Transverse colon (tissue), 4 donors: ENCODE measurements at regions not wholly inside any gene's neighbourhood (a gene's known extent, or its start where the extent isn't known, plus 50 kb on each side); places are given as distances from the start of the nearest gene placed in this dataset.

Experiments
- DNase-seq: peaks from one replicate; pipeline ENCODE4 v3.0.0-alpha.2; 2019
- H3K27ac ChIP-seq, 4 donors: fragments of 200-600 bp; sonication (generic); 2 replicates each; pipeline ENCODE4 v1.5.1; 2016 to 2018; ENCODE audit warnings: inconsistent platforms in 4 of 4
- H3K27me3 ChIP-seq: fragments of 200-600 bp; sonication (generic); 2 replicates; pipeline ENCODE4 v1.5.1; 2017; ENCODE audit warnings: inconsistent platforms
- H3K36me3 ChIP-seq, 4 donors: fragments of 200-600 bp; sonication (generic); 2 replicates each; pipeline ENCODE4 v1.5.1; 2017 to 2019; ENCODE audit warnings: inconsistent platforms in 4 of 4
- H3K4me1 ChIP-seq, 4 donors: fragments of 200-600 bp; sonication (generic); 2 replicates each; pipeline ENCODE4 v1.5.1; 2017 to 2020; ENCODE audit warnings: inconsistent platforms in 4 of 4
- H3K4me3 ChIP-seq, 4 donors: fragments of 200-600 bp; sonication (generic); 1 replicate in 1 of 4; 2 replicates in 3 of 4; pipeline versions ENCODE4 v1.5.1 to v1.6.1; 2017 to 2019; ENCODE audit warnings: inconsistent platforms in 4 of 4
- H3K9me3 ChIP-seq, 2 donors: fragments of 200-600 bp; sonication (generic); 2 replicates each; pipeline ENCODE4 v1.5.1; 2017 to 2019; ENCODE audit warnings: inconsistent platforms in 2 of 2
- CTCF ChIP-seq, 5 experiments: fragments of 200-600 bp in 3 of 5; fragments of 450-650 bp in 2 of 5; sonication (generic) in 3 of 5; IDR thresholded peaks; 1 replicate in 2 of 5; 2 replicates in 3 of 5; pipeline ENCODE4 v1.5.1; 2016 to 2017; ENCODE audit warnings: antibody characterized with exemption in 5 of 5, inconsistent platforms in 3 of 5, mild to moderate bottlenecking in 2 of 5, moderate library complexity in 1 of 5
- EP300 ChIP-seq: sonication (generic); formaldehyde crosslinking; IDR thresholded peaks from one replicate; pipeline ENCODE4 v1.6.1; 2017; ENCODE audit warnings: antibody characterized with exemption, low read depth
- POLR2A ChIP-seq: fragments of 450-650 bp; IDR thresholded peaks from one replicate; pipeline ENCODE4 v1.6.1; 2016; ENCODE audit warnings: antibody characterized with exemption, mild to moderate bottlenecking, moderate library complexity
- POLR2AphosphoS5 ChIP-seq, 3 donors: sonication (generic); formaldehyde crosslinking; IDR thresholded peaks; one replicate each; pipeline ENCODE4 v1.6.1; 2016; ENCODE audit warnings: antibody characterized with exemption in 3 of 3
- WGBS, 2 donors: methylation state at CpG; one replicate each; pipeline ENCODE4 v1.1.5; 2018; ENCODE audit warnings: low coverage in 1 of 2; 5-methylcytosine and 5-hydroxymethylcytosine counted together
- in situ Hi-C, 4 donors: fragments of 200-750 bp; cut with MboI; loops; one replicate each; pipeline versions ENCODE4 v1.15.0 to v1.15.1; 2017; ENCODE audit warnings: low sequenced_read_pairs in 3 of 4, low pct_ligation_motif_present in 1 of 4, low pct_unique_long_range_greater_than_20kb in 1 of 4
- intact Hi-C: fragments of 100-400 bp; cut with DNase I; formaldehyde crosslinking; loops from one replicate; pipeline ENCODE4 v1.15.1; 2023; ENCODE audit warnings: low total_unique reads

GRCh38 chr1:212179394-212180076 lies 105.7 kb upstream of the PPP2R5A start:
- WGBS, 2 donors = 93% methylated on average over 2 of the region's 2 CpGs; no CpG with 5 or more reads in 1 of the 2 donors

DNA sequence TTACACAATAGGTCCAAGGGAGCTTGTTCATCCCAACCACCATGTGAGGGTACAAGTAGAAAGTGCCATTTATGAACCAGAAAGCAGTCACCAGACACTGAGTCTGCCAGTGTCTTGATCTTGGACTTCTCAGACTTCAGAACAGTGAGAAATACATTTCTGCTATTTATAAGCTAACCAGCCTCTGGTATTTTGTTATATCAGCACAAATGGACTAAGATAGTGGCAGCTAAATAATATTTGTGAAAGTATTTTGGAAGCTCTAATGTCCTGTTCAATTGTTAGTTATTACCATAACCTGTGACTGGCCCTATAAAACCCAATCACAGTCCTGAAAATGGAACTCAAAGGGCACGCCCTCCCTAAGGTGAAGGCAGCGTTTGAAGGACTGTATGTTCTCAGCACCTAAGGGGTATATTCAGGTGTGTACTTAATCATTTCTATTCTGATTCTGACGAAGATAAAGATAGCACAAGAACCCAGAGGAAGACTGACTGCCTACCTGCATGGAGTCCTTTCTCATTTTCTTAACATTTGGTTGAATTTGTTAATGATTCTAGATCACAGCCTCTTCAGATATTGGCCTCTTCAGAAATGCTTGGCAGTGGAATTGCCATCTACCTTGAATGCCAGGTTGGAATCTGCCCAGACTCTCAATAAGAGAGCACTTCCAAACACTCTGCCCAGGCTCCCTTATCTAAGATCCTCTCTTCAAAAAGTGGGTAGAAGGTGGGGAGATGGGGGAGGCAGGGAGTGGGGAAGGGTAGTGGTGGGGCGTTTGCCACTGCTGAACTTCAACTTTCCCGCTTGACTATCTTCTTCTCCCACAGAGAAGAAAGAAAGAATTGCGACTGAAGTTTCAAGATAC lies 104.0 kb upstream of the PPP2R5A start:
- Histone ChIP-seq H3K36me3 (no peaks in the 10 kb centered on the region), H3K27ac (no peak overlapping the region), H3K9me3 (no peaks in the 10 kb centered on the region), H3K4me3 (no peak overlapping the region), H3K4me1 (peaks cover 0 to 7% (median 3%) of the 10 kb centered on the region in 4 donors), H3K27me3 (no peaks in the 10 kb centered on the region)
- DNase-seq = no peak
- TF ChIP-seq POLR2A = no peak
- no peak for TF ChIP-seq POLR2AphosphoS5 (IDR thresholded peaks at IDR 0.05)
- TF ChIP-seq CTCF (IDR thresholded peaks at IDR 0.05) = no peak
- TF ChIP-seq EP300 = no peak
- intact Hi-C loops = no loop called here
- WGBS, 2 donors = 91 to 92% methylated on average over 6 of the region's 6 CpGs
- in situ Hi-C loops = no loop called here

More at GRCh38 chr1:212179394-212180076, 105.7 kb upstream of the PPP2R5A start:
- Histone ChIP-seq H3K27me3 (no peaks in the 10 kb centered on the region), H3K27ac (no peak overlapping the region), H3K9me3 (no peaks in the 10 kb centered on the region), H3K4me3 (no peak overlapping the region), H3K36me3 (no peaks in the 10 kb centered on the region), H3K4me1 (peaks cover 0 to 6% (median 3%) of the 10 kb centered on the region in 4 donors)
- intact Hi-C loops (no loop called here), in situ Hi-C loops (no loop called here)
- DNase-seq = no peak
- TF ChIP-seq POLR2AphosphoS5 (IDR thresholded peaks at IDR 0.05) = no peak
- no peak for TF ChIP-seq CTCF (IDR thresholded peaks at IDR 0.05)
- TF ChIP-seq POLR2A = no peak
- no peak for TF ChIP-seq EP300

GRCh38 chr1:212182171-212182570 lies 103.0 kb upstream of the PPP2R5A start:
- no peaks in the 10 kb centered on the region for H3K27me3 ChIP-seq
- 94 to 100% methylated on average over 2 to 4 of the region's 4 CpGs for WGBS, 2 donors
- no peaks in the 10 kb centered on the region for H3K9me3 ChIP-seq
- no peak overlapping the region for H3K27ac ChIP-seq
- no peak overlapping the region for H3K4me3 ChIP-seq
- intact Hi-C loops (no loop called here), in situ Hi-C loops (no loop called here)
- no peaks in the 10 kb centered on the region for H3K36me3 ChIP-seq
- peaks cover 0 to 14% (median 3%) of the 10 kb centered on the region in 4 donors for H3K4me1 ChIP-seq
- DNase-seq = no peak
- TF ChIP-seq EP300 = no peak
- no peak for TF ChIP-seq POLR2A

GRCh38 chr1:212182579-212182978 lies 102.6 kb upstream of the PPP2R5A start:
- 79 to 89% methylated on average over 2 to 3 of the region's 3 CpGs for WGBS, 2 donors
- Histone ChIP-seq H3K27me3 (no peaks in the 10 kb centered on the region), H3K9me3 (no peaks in the 10 kb centered on the region), H3K27ac (no peak overlapping the region), H3K36me3 (no peaks in the 10 kb centered on the region), H3K4me3 (no peak overlapping the region), H3K4me1 (peaks cover 0 to 14% (median 3%) of the 10 kb centered on the region in 4 donors)
- TF ChIP-seq EP300 (no peak), POLR2A (no peak), CTCF (IDR thresholded peaks at IDR 0.05) (no peak), POLR2AphosphoS5 (IDR thresholded peaks at IDR 0.05) (no peak)
- no peak for DNase-seq
- in situ Hi-C loops = no loop called here
- intact Hi-C loops = no loop called here
